ENCODE measurements at regions not wholly inside any gene's neighbourhood (a gene's known extent, or its start where the extent isn't known, plus 50 kb on each side); places are given as distances from the start of the nearest gene placed in this dataset.

- TF ChIP-seq, protein P1, sequence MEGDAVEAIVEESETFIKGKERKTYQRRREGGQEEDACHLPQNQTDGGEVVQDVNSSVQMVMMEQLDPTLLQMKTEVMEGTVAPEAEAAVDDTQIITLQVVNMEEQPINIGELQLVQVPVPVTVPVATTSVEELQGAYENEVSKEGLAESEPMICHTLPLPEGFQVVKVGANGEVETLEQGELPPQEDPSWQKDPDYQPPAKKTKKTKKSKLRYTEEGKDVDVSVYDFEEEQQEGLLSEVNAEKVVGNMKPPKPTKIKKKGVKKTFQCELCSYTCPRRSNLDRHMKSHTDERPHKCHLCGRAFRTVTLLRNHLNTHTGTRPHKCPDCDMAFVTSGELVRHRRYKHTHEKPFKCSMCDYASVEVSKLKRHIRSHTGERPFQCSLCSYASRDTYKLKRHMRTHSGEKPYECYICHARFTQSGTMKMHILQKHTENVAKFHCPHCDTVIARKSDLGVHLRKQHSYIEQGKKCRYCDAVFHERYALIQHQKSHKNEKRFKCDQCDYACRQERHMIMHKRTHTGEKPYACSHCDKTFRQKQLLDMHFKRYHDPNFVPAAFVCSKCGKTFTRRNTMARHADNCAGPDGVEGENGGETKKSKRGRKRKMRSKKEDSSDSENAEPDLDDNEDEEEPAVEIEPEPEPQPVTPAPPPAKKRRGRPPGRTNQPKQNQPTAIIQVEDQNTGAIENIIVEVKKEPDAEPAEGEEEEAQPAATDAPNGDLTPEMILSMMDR (IDR thresholded peaks at IDR 0.05; ENCODE audit: low read depth, low read length), result no peak
- no peak for TF ChIP-seq EZH2phosphoT487 (IDR thresholded peaks at IDR 0.05; ENCODE audit: low read depth)
Measured at GRCh38 chr5:105172918-105173317, 1610.3 kb upstream of the NUDT12 start.
